Spleen (tissue), 7 donors: ENCODE measurements at regions not wholly inside any gene's neighbourhood (a gene's known extent, or its start where the extent isn't known, plus 50 kb on each side); places are given as distances from the start of the nearest gene placed in this dataset.

Experiments used
- CTCF ChIP-seq, 11 experiments: fragments of 200-600 bp in 7 of 11; fragments of 450-650 bp in 4 of 11; sonication (generic) in 4 of 11; IDR thresholded peaks in 8 of 11; conservative IDR thresholded peaks in 3 of 11; 1 replicate in 7 of 11; 2 replicates in 4 of 11; pipeline versions ENCODE4 v1.4.0 to v1.8.0; 2016 to 2021; ENCODE audit warnings: antibody characterized with exemption in 11 of 11, inconsistent platforms in 4 of 11, mild to moderate bottlenecking in 1 of 11
- POLR2A ChIP-seq, 3 donors: fragments of 450-650 bp; IDR thresholded peaks; one replicate each; pipeline ENCODE4 v1.5.1; 2017; ENCODE audit warnings: antibody characterized with exemption in 3 of 3, mild to moderate bottlenecking in 1 of 3
- POLR2AphosphoS5 ChIP-seq, 3 donors: sonication (generic); formaldehyde crosslinking; IDR thresholded peaks; one replicate each; pipeline ENCODE4 v1.5.1; 2017; ENCODE audit warnings: antibody characterized with exemption in 3 of 3
- donor health status: DM: no; HTN: no; CAD: no; lungs with moderate emphysema.
- donor health status: DM: no; HTN: no; CAD: no.
- donor health status: DM: no; HTN: no; CAD: no.

GRCh38 chr4:175509320-175509719 lies 302.7 kb downstream of the GPM6A start:
- TF ChIP-seq POLR2A (IDR thresholded peaks at IDR 0.05) = no peak
- no peak for TF ChIP-seq CTCF (IDR thresholded peaks at IDR 0.05 in 8 of 11, conservative IDR thresholded peaks at IDR 0.05 in 3 of 11)
- TF ChIP-seq POLR2AphosphoS5 (IDR thresholded peaks at IDR 0.05) = no peak
